ENCODE measurements at regions not wholly inside any gene's neighbourhood (a gene's known extent, or its start where the extent isn't known, plus 50 kb on each side); places are given as distances from the start of the nearest gene placed in this dataset.

- ChIA-PET CTCF (no interaction called here), POLR2A (no interaction called here)
- TF ChIP-seq CTCF (IDR thresholded peaks at IDR 0.05; ENCODE audit: control extremely low read depth, extremely low read depth, low read depth, missing control alignments): no peak
- DNase-seq (ENCODE audit: extremely low spot score): no peak
These were observed 478.3 kb upstream of the ISX start for GRCh38 chr22:34587357-34588356.

GRCh38 chr22:34588871-34589545 is 476.9 kb upstream of the ISX start:
- POLR2A ChIA-PET: no interaction called here
- CTCF ChIA-PET: no interaction called here
- DNase-seq (ENCODE audit: extremely low spot score): no peak
- TF ChIP-seq CTCF (IDR thresholded peaks at IDR 0.05; ENCODE audit: control extremely low read depth, extremely low read depth, low read depth, missing control alignments): no peak

GRCh38 chr22:34592123-34592740 is 473.7 kb upstream of the ISX start:
- TF ChIP-seq CTCF (IDR thresholded peaks at IDR 0.05; ENCODE audit: control extremely low read depth, extremely low read depth, low read depth, missing control alignments): no peak
- ChIA-PET POLR2A (no interaction called here), CTCF (interaction anchor here (1.2 kb wide), 1 partner anchor 10 kb away, joined by 4 read pairs; no protein-coding TSS in a partner anchor)
- no peak for DNase-seq (ENCODE audit: extremely low spot score)

GRCh38 chr22:34599567-34599966 is 466.4 kb upstream of the ISX start:
- TF ChIP-seq CTCF (IDR thresholded peaks at IDR 0.05; ENCODE audit: control extremely low read depth, extremely low read depth, low read depth, missing control alignments): no peak
- CTCF ChIA-PET: no interaction called here
- POLR2A ChIA-PET: no interaction called here
- DNase-seq (ENCODE audit: extremely low spot score): no peak

GRCh38 chr22:34604312-34604711 is 461.6 kb upstream of the ISX start:
- POLR2A ChIA-PET: no interaction called here
- no peak for TF ChIP-seq CTCF (IDR thresholded peaks at IDR 0.05; ENCODE audit: control extremely low read depth, extremely low read depth, low read depth, missing control alignments)
- CTCF ChIA-PET: no interaction called here
- DNase-seq (ENCODE audit: extremely low spot score): no peak

- ChIA-PET CTCF (no interaction called here), POLR2A (no interaction called here)
- TF ChIP-seq CTCF (IDR thresholded peaks at IDR 0.05; ENCODE audit: control extremely low read depth, extremely low read depth, low read depth, missing control alignments): no peak
- no peak for DNase-seq (ENCODE audit: extremely low spot score)
These were observed 457.9 kb upstream of the ISX start for GRCh38 chr22:34608106-34608505.
